ENCODE measurements at regions not wholly inside any gene's neighbourhood (a gene's known extent, or its start where the extent isn't known, plus 50 kb on each side); places are given as distances from the start of the nearest gene placed in this dataset.

DNA sequence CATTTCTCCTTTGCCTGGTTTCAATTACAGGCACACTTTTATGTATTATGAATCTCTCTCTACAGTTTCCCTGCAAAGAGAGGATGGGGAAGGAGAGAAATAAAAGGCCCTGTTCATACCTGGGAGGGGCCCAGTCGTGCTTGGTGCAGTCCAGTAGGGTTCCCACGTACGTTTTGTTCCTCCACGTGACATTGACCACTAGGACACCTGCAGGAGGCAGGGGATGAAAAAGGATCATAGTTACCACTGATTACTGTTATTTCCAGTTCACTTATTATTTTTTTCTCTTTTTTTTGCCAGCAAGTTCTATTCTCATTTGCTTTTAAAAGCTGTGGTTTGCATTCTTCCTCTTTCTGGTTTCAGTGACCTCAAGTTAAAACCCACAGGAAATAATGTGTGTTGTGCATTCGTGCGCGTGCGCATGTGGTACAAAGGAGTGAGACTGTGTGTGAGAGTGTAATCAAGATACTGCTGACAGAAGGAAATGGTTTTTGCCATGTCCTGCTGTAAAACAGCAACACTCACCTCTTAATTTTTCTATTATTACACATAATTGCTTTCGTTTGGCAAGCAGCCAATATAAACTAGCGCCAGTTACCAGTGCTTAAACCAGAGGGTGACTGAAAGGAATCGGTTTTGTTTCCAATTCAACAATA is 96.8 kb downstream of the ZNF608 start (continued):
- TF ChIP-seq, protein P1, sequence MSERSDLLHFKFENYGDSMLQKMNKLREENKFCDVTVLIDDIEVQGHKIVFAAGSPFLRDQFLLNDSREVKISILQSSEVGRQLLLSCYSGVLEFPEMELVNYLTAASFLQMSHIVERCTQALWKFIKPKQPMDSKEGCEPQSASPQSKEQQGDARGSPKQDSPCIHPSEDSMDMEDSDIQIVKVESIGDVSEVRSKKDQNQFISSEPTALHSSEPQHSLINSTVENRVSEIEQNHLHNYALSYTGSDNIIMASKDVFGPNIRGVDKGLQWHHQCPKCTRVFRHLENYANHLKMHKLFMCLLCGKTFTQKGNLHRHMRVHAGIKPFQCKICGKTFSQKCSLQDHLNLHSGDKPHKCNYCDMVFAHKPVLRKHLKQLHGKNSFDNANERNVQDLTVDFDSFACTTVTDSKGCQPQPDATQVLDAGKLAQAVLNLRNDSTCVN (tag by site-specific recombination; optimal IDR thresholded peaks at IDR 0.05): no peak
- no peak; the same call in none of the 2 replicates for TF ChIP-seq ZBTB17 (tag by site-specific recombination; IDR thresholded peaks at IDR 0.05)
- TF ChIP-seq ZNF350 (tag by site-specific recombination; IDR thresholded peaks at IDR 0.05): no peak
- no peak for TF ChIP-seq ZNF23 (tag by site-specific recombination; IDR thresholded peaks at IDR 0.05; ENCODE audit: borderline replicate concordance)
- peak; percentile 74 for TF ChIP-seq ZSCAN30 (tag by site-specific recombination; IDR thresholded peaks at IDR 0.05)
- TF ChIP-seq, protein P2, sequence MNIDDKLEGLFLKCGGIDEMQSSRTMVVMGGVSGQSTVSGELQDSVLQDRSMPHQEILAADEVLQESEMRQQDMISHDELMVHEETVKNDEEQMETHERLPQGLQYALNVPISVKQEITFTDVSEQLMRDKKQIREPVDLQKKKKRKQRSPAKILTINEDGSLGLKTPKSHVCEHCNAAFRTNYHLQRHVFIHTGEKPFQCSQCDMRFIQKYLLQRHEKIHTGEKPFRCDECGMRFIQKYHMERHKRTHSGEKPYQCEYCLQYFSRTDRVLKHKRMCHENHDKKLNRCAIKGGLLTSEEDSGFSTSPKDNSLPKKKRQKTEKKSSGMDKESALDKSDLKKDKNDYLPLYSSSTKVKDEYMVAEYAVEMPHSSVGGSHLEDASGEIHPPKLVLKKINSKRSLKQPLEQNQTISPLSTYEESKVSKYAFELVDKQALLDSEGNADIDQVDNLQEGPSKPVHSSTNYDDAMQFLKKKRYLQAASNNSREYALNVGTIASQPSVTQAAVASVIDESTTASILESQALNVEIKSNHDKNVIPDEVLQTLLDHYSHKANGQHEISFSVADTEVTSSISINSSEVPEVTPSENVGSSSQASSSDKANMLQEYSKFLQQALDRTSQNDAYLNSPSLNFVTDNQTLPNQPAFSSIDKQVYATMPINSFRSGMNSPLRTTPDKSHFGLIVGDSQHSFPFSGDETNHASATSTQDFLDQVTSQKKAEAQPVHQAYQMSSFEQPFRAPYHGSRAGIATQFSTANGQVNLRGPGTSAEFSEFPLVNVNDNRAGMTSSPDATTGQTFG (tag by site-specific recombination; IDR thresholded peaks at IDR 0.05; ENCODE audit: borderline replicate concordance): no peak
- TF ChIP-seq ZNF24 (tag by site-specific recombination; IDR thresholded peaks at IDR 0.05): no peak; the same call in 1 of the 2 replicates
- no peak for TF ChIP-seq ZNF776 (tag by site-specific recombination; IDR thresholded peaks at IDR 0.05; ENCODE audit: borderline replicate concordance)
- peak; percentile 62; the same call in 1 of the 2 replicates for TF ChIP-seq ZNF558 (tag by site-specific recombination; IDR thresholded peaks at IDR 0.05)
- no peak for TF ChIP-seq ZNF138 (tag by site-specific recombination; IDR thresholded peaks at IDR 0.05; ENCODE audit: borderline replicate concordance)
- TF ChIP-seq ZNF707 (tag by site-specific recombination; IDR thresholded peaks at IDR 0.05): no peak
- TF ChIP-seq, protein P3, sequence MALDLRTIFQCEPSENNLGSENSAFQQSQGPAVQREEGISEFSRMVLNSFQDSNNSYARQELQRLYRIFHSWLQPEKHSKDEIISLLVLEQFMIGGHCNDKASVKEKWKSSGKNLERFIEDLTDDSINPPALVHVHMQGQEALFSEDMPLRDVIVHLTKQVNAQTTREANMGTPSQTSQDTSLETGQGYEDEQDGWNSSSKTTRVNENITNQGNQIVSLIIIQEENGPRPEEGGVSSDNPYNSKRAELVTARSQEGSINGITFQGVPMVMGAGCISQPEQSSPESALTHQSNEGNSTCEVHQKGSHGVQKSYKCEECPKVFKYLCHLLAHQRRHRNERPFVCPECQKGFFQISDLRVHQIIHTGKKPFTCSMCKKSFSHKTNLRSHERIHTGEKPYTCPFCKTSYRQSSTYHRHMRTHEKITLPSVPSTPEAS (tag by site-specific recombination; IDR thresholded peaks at IDR 0.05): 0 out of 2 replicates have a peak, but pooled peaks have one; percentile 25
- TF ChIP-seq, protein P4, sequence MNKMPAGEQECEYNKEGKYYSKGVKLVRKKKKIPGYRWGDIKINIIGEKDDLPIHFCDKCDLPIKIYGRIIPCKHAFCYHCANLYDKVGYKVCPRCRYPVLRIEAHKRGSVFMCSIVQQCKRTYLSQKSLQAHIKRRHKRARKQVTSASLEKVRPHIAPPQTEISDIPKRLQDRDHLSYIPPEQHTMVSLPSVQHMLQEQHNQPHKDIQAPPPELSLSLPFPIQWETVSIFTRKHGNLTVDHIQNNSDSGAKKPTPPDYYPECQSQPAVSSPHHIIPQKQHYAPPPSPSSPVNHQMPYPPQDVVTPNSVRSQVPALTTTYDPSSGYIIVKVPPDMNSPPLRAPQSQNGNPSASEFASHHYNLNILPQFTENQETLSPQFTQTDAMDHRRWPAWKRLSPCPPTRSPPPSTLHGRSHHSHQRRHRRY (tag by site-specific recombination; IDR thresholded peaks at IDR 0.05): no peak
- no peak for TF ChIP-seq ZNF48 (tag by site-specific recombination; IDR thresholded peaks at IDR 0.05)
- no peak for TF ChIP-seq ZXDB (tag by site-specific recombination; IDR thresholded peaks at IDR 0.05)
- 0 out of 2 replicates have a peak, but pooled peaks have one; percentile 27 for TF ChIP-seq ZNF214 (tag by site-specific recombination; IDR thresholded peaks at IDR 0.05; ENCODE audit: borderline replicate concordance)
- TF ChIP-seq SP2 (tag by site-specific recombination; IDR thresholded peaks at IDR 0.05): no peak
- TF ChIP-seq SETDB1 (IDR thresholded peaks at IDR 0.05; ENCODE audit: insufficient read length, low read length): no peak
- TF ChIP-seq HOXC10 (CRISPR knock-in tag; IDR thresholded peaks at IDR 0.05): no peak
- no peak for TF ChIP-seq ZNF223 (tag by site-specific recombination; IDR thresholded peaks at IDR 0.05)
- TF ChIP-seq, protein P5, sequence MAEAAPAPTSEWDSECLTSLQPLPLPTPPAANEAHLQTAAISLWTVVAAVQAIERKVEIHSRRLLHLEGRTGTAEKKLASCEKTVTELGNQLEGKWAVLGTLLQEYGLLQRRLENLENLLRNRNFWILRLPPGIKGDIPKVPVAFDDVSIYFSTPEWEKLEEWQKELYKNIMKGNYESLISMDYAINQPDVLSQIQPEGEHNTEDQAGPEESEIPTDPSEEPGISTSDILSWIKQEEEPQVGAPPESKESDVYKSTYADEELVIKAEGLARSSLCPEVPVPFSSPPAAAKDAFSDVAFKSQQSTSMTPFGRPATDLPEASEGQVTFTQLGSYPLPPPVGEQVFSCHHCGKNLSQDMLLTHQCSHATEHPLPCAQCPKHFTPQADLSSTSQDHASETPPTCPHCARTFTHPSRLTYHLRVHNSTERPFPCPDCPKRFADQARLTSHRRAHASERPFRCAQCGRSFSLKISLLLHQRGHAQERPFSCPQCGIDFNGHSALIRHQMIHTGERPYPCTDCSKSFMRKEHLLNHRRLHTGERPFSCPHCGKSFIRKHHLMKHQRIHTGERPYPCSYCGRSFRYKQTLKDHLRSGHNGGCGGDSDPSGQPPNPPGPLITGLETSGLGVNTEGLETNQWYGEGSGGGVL (tag by site-specific recombination; IDR thresholded peaks at IDR 0.05): peak; percentile 22; the same call in 1 of the 2 replicates
- no peak for TF ChIP-seq ZNF239 (tag by site-specific recombination; IDR thresholded peaks at IDR 0.05)
- no peak for TF ChIP-seq ZNF248 (tag by site-specific recombination; IDR thresholded peaks at IDR 0.05)
- TF ChIP-seq, protein P6, sequence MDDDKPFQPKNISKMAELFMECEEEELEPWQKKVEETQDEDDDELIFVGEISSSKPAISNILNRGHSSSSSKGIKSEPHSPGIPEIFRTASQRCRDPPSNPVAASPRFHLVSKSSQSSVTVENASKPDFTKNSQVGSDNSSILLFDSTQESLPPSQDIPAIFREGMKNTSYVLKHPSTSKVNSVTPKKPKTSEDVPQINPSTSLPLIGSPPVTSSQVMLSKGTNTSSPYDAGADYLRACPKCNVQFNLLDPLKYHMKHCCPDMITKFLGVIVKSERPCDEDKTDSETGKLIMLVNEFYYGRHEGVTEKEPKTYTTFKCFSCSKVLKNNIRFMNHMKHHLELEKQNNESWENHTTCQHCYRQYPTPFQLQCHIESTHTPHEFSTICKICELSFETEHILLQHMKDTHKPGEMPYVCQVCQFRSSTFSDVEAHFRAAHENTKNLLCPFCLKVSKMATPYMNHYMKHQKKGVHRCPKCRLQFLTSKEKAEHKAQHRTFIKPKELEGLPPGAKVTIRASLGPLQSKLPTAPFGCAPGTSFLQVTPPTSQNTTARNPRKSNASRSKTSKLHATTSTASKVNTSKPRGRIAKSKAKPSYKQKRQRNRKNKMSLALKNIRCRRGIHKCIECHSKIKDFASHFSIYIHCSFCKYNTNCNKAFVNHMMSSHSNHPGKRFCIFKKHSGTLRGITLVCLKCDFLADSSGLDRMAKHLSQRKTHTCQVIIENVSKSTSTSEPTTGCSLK (tag by site-specific recombination; IDR thresholded peaks at IDR 0.05): no peak
- TF ChIP-seq KLF7 (tag by site-specific recombination; IDR thresholded peaks at IDR 0.05; ENCODE audit: borderline replicate concordance): no peak
- TF ChIP-seq, protein P7, sequence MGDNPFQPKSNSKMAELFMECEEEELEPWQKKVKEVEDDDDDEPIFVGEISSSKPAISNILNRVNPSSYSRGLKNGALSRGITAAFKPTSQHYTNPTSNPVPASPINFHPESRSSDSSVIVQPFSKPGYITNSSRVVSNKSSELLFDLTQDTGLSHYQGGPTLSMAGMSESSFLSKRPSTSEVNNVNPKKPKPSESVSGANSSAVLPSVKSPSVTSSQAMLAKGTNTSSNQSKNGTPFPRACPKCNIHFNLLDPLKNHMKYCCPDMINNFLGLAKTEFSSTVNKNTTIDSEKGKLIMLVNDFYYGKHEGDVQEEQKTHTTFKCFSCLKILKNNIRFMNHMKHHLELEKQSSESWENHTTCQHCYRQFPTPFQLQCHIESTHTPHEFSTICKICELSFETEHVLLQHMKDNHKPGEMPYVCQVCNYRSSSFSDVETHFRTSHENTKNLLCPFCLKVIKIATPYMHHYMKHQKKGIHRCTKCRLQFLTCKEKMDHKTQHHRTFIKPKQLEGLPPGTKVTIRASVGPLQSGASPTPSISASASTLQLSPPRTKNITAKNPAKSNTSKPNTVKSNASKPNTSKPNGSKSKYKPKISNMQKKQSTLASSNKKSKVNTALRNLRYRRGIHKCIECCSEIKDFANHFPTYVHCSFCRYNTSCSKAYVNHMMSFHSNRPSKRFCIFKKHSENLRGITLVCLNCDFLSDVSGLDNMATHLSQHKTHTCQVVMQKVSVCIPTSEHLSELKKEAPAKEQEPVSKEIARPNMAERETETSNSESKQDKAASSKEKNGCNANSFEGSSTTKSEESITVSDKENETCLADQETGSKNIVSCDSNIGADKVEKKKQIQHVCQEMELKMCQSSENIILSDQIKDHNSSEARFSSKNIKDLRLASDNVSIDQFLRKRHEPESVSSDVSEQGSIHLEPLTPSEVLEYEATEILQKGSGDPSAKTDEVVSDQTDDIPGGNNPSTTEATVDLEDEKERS (tag by site-specific recombination; IDR thresholded peaks at IDR 0.05): no peak

Measured in HEK293 (cell line).